ENCODE measurements at regions not wholly inside any gene's neighbourhood (a gene's known extent, or its start where the extent isn't known, plus 50 kb on each side); places are given as distances from the start of the nearest gene placed in this dataset.
"Not testable (repeated sequence)": the region's sequence is repeated elsewhere in the genome, so short reads cannot be mapped to it uniquely, and the experiment has no call there.

GRCh38 chr7:80292634-80293033 is 158.0 kb downstream of the GNAI1 start:
- DNase-seq, result not testable (repeated sequence)

- DNase-seq, result no peak
Measured at GRCh38 chr7:80288175-80289122, 153.8 kb downstream of the GNAI1 start.

GRCh38 chr7:80287400-80288174 is 153.0 kb downstream of the GNAI1 start:
- no peak for DNase-seq

GRCh38 chr7:80286611-80287010 is 152.0 kb downstream of the GNAI1 start:
- DNase-seq, result no peak

- DNase-seq, result peak; percentile 27 to 56 (median 51)
Measured at GRCh38 chr7:80284855-80285254, 150.2 kb downstream of the GNAI1 start.

GRCh38 chr7:80279760-80280159 is 145.1 kb downstream of the GNAI1 start:
- DNase-seq, result no peak

- no peak for DNase-seq
Measured at GRCh38 chr7:80278737-80279136, 144.1 kb downstream of the GNAI1 start.

GRCh38 chr7:80277434-80278427 is 143.1 kb downstream of the GNAI1 start:
- DNase-seq, result peak in 2 of 3 donors; percentile 14 to 52

All from muscle of back (tissue), 3 donors.